Calu3 (cell line): ENCODE measurements at regions not wholly inside any gene's neighbourhood (a gene's known extent, or its start where the extent isn't known, plus 50 kb on each side); places are given as distances from the start of the nearest gene placed in this dataset.

Experiments
- BruUV-seq: library from RNA; stranded (reverse); fragments of 400-500 nt; replicated peaks from 2 replicates; lab custom pipeline; 2021; lab: Mats Ljungman, UMichigan
- CTCF ChIA-PET: fragments of 300-600 bp; sonication (Branson Sonifier 250); formaldehyde crosslinking; loops from one replicate; lab custom pipeline; 2022; ENCODE audit warnings: antibody characterized with exemption; lab: Charles Lee
- DNase-seq: peaks from one replicate; pipeline ENCODE4 v3.0.0; 2022
- H3K27ac Mint-ChIP-seq: one replicate; pipeline ENCODE4 v1.8.0; 2022; ENCODE audit warnings: mixed read lengths; ENCODE audit not compliant: unreplicated experiment
- H3K27me3 Mint-ChIP-seq: one replicate; pipeline ENCODE4 v1.8.0; 2022; ENCODE audit warnings: mixed read lengths; ENCODE audit not compliant: unreplicated experiment
- H3K36me3 Mint-ChIP-seq: one replicate; pipeline ENCODE4 v1.8.0; 2022; ENCODE audit warnings: mild to moderate bottlenecking, moderate library complexity, mixed read lengths; ENCODE audit not compliant: insufficient read depth, unreplicated experiment
- H3K4me1 Mint-ChIP-seq: one replicate; pipeline ENCODE4 v1.8.0; 2022; ENCODE audit warnings: mild to moderate bottlenecking, low read depth, mixed read lengths; ENCODE audit not compliant: unreplicated experiment
- H3K4me3 Mint-ChIP-seq: one replicate; pipeline ENCODE4 v1.8.0; 2022; ENCODE audit warnings: mild to moderate bottlenecking, low read depth, moderate library complexity, mixed read lengths; ENCODE audit not compliant: unreplicated experiment
- H3K9me3 Mint-ChIP-seq: one replicate; pipeline ENCODE4 v1.8.0; 2022; ENCODE audit warnings: low read depth, mixed read lengths; ENCODE audit not compliant: unreplicated experiment
- CTCF ChIP-seq: fragments of 200-600 bp; IDR thresholded peaks from one replicate; pipeline ENCODE4 v1.8.0; 2022; ENCODE audit warnings: antibody characterized with exemption; ENCODE audit not compliant: unreplicated experiment
- intact Hi-C: fragments of 100-400 bp; cut with micrococcal nuclease; formaldehyde crosslinking; loops from one replicate; pipeline ENCODE4 v1.10.0; 2022; ENCODE audit not compliant: unreplicated experiment

- Mint-ChIP-seq H3K9me3 (peaks cover 10% of the 10 kb centered on the region), H3K4me1 (no peaks in the 10 kb centered on the region), H3K36me3 (no peaks in the 10 kb centered on the region), H3K27ac (no peak overlapping the region), H3K4me3 (no peak overlapping the region), H3K27me3 (peaks cover 8% of the 10 kb centered on the region)
- intact Hi-C loops = no loop called here
- no peak for TF ChIP-seq CTCF
- no TSS peak for BruUV-seq
- CTCF ChIA-PET = no interaction called here
- no peak for DNase-seq
Measured at GRCh38 chr19:30710721-30711120, 338.5 kb downstream of the ZNF536 start.

- BruUV-seq = no TSS peak
- CTCF ChIA-PET = interaction anchor here (0.6 kb wide), 1 partner anchor 152 kb away, joined by 4 read pairs; no protein-coding TSS in a partner anchor
- Mint-ChIP-seq H3K9me3 (peaks cover 2% of the 10 kb centered on the region), H3K27ac (no peak overlapping the region), H3K27me3 (no peaks in the 10 kb centered on the region), H3K36me3 (no peaks in the 10 kb centered on the region), H3K4me1 (no peaks in the 10 kb centered on the region), H3K4me3 (no peak overlapping the region)
- DNase-seq = no peak
- TF ChIP-seq CTCF = no peak
- intact Hi-C loops = no loop called here
Measured at GRCh38 chr19:30708416-30709178, 336.4 kb downstream of the ZNF536 start.

GRCh38 chr19:30704771-30705330 lies 332.7 kb downstream of the ZNF536 start:
- intact Hi-C loops = no loop called here
- CTCF ChIA-PET = interaction anchor here (0.6 kb wide), 1 partner anchor 123 kb away, joined by 3 read pairs; no protein-coding TSS in a partner anchor
- no peaks in the 10 kb centered on the region for H3K4me1 Mint-ChIP-seq
- H3K36me3 Mint-ChIP-seq = no peaks in the 10 kb centered on the region
- DNase-seq = no peak
- H3K9me3 Mint-ChIP-seq = peaks cover 2% of the 10 kb centered on the region
- no peak overlapping the region for H3K4me3 Mint-ChIP-seq
- TF ChIP-seq CTCF = no peak
- no TSS peak for BruUV-seq
- H3K27me3 Mint-ChIP-seq = no peaks in the 10 kb centered on the region
- H3K27ac Mint-ChIP-seq = no peak overlapping the region

- no peaks in the 10 kb centered on the region for H3K27me3 Mint-ChIP-seq
- no peak for TF ChIP-seq CTCF
- H3K9me3 Mint-ChIP-seq = peaks cover 2% of the 10 kb centered on the region
- no peak overlapping the region for H3K27ac Mint-ChIP-seq
- no peak overlapping the region for H3K4me3 Mint-ChIP-seq
- CTCF ChIA-PET = no interaction called here
- DNase-seq = no peak
- no peaks in the 10 kb centered on the region for H3K4me1 Mint-ChIP-seq
- intact Hi-C loops = no loop called here
- no TSS peak for BruUV-seq
- H3K36me3 Mint-ChIP-seq = no peaks in the 10 kb centered on the region
Measured at GRCh38 chr19:30703645-30704044, 331.5 kb downstream of the ZNF536 start.
